NOMO-1 (cell line): ENCODE measurements at regions not wholly inside any gene's neighbourhood (a gene's known extent, or its start where the extent isn't known, plus 50 kb on each side); places are given as distances from the start of the nearest gene placed in this dataset.

ENCODE experiments used
- DNase-seq, 2 experiments: peaks; one replicate each; lab custom pipeline; 2025; ENCODE audit not compliant: unreplicated experiment in 2 of 2; lab: John Stamatoyannopoulos, UW

DNA sequence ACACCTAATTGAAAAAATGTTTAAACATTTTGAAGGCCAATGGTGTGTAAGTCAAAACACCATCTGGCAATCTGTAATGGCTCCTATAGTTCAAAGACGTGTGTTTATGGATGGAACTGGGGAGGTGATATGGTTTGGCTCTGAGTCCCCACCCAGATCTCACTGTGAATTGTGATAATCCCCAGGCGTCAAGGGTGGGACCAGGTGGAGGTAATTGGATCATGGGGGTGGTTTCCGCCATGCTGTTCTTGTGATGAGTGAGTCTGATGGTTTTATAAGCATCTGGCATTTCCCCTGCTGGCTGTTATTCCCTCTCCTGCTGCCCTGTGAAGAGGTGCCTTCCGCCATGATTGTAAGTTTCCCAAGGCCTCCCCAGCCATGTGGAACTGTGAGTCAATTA lies 52.2 kb downstream of the ADRA2C start:
- DNase-seq: no peak

DNA sequence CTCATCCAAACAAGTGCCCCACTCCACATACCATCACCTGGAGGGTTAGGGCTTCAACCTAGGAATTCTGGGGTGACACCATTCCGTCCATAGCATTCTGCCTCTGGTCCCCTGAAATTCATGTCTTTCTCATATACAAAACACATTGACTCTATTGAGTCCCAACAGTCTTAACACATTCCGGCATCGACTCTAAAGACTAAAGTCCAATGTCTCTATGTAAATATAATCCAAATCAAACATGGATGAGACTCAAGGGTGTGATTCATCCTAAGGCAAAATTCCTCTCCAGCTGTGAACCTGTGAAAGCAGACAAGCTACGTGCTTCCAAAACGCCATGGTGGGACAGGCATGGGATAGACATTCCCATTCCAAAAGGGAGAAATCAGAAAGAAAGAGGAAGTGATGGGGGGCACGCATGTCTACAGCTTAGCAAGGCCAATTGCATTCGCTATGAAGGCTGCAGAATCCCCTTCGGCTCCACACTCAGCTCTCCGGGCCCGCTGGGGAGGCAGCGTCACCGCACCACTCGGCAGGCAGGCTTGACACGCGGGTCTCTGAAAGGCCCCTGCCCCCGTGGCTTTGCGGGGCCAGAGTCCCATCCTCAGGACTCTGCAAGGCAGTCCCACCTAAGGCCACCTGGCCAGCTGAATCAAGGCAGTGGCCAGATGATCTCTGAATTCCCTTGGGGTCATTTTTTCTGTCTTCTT lies 53.2 kb downstream of the ADRA2C start:
- no peak for DNase-seq

DNA sequence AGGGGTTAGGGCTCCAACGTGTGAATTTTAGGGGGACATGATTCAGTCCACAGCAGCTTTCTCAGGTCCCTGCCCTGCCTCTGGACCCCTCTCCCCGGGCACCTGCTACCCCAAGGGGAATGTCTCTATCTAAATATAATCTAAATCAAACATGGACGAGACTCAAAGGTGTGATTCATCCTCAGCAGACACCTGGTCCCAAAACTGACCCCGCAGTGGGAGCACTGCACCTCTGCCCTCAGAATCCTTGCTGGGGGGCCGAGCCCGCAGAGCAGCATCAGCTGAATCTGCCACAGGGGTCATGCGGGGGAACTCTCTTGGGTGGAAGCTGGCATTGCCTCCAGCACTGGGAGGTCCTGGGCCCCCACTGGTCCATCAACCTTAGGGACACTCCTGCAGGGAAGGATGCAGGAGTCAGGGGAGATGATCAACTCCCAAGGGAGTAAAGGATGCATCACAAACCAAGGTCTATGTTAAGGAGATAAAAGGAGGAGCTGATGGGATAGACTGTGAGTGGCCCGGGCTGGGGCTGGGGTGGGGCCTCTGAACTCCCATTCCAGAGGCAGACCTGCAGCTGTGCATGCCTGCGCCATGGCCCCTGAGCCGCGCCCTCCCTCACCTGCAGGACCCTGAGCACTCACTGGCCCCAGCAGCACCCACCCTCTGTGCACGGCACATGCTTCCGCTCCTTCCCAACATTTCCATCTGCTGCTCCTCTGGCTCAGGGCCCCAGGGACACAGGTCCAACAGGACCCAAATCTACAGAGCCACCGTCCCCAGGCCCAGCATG lies 54.0 kb downstream of the ADRA2C start:
- DNase-seq: no peak

GRCh38 chr4:3820806-3821579 lies 54.8 kb downstream of the ADRA2C start:
- no peak for DNase-seq

- DNase-seq: no peak
Observed at GRCh38 chr4:3821580-3822229, 55.5 kb downstream of the ADRA2C start.

DNA sequence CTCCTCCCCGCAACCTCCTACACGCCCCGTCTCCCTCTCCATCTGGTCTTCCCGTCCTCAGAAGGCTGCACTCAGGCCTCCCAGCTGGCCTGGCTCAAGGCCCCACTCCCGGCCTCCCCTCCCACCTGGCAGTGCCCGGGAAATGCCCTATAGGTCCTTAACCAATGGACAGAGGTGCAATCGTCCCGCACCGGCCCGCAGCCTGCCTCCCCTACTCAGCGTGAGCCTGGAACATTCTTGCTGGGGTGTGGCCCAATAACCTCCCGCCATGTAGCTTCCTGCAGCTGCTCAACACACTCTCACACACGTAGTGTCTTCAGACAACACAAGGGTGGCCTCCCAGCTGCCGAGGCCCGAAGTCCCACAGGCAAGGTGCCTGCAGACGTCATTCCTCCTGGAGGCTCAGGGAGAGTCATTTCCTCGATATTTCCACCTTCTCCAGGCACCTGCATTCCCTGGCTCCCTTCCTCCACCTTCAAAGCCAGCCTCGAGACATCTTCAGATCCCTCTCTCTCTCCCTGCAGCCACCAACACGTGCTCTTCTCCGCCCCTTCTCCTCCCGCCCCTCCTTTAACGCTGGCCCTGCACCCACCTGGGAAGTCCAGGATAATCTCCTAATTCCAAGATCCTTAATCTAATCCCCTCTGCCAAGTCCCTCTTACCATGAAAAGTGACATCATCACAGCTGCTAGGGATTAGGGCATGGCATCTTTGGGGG lies 56.2 kb downstream of the ADRA2C start:
- DNase-seq: no peak

GRCh38 chr4:3823496-3824341 lies 57.5 kb downstream of the ADRA2C start:
- DNase-seq: no peak

- no peak for DNase-seq
Observed at GRCh38 chr4:3824521-3825270, 58.5 kb downstream of the ADRA2C start.

- DNase-seq: no peak
Observed at GRCh38 chr4:3825530-3825929, 59.3 kb downstream of the ADRA2C start.

- no peak for DNase-seq
Observed at GRCh38 chr4:3826247-3827172, 60.3 kb downstream of the ADRA2C start.

DNA sequence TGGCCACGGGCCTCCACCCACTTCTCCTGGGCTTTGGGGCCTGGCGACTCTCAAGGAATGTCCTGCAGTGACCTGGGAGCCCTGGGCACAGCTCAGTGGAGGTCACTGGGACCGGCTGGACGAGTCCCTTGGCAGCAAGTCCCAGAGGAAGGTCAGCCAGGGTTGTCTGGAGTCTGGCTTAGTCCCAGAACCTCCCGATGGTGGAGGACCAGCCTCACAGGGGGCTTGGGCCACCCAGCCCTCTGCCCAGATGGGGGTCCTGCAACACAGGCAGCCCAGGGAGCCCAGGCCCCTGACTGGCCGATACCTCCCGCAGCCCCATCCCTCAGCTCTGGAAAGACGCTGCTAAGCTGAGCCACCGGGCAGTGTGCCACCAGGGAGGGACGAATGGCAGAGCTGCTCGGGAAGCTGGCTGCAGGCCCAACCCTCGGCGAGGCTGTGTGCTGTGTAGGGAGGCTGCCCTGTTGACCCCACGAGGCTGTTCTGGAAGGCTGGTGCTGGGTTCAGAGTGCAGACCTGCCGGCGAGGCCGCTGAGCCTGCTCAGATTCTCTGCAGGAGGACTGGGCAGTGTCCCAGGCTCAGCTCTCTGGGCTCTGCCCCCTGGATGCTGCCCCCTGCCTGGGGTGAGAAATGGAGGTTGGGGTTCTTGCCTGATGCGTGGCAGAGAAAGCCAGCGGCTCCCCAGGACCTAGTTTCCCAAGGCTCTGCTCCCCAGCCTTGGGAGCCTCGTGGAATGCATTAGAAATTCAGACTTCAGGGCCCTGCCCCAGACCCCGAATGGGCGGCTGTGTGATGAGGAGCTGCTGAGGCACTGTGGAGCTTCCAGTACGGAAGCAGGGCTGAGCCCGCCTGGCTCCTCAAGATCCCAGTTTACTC lies 61.7 kb downstream of the ADRA2C start:
- no peak for DNase-seq

DNA sequence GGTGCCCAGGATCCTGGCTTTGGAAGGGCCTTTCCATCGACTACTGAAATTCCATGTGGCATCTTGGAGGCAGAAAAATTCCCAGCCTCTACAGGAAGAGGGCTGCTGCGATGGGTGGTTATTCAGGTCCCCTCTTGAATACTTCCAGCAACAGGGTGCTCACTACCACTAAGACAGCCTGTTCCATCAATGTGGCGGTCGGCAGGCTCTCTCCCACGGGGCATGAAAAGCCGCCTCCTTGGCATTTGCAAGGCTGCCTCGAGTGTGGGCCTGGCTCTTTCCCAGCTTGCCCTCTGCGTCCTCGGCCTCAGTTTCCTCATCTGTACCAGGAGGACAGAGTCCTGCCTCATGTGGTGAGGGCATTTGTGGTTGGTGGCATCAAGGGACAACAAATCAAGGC lies 62.4 kb downstream of the ADRA2C start:
- DNase-seq: no peak

DNA sequence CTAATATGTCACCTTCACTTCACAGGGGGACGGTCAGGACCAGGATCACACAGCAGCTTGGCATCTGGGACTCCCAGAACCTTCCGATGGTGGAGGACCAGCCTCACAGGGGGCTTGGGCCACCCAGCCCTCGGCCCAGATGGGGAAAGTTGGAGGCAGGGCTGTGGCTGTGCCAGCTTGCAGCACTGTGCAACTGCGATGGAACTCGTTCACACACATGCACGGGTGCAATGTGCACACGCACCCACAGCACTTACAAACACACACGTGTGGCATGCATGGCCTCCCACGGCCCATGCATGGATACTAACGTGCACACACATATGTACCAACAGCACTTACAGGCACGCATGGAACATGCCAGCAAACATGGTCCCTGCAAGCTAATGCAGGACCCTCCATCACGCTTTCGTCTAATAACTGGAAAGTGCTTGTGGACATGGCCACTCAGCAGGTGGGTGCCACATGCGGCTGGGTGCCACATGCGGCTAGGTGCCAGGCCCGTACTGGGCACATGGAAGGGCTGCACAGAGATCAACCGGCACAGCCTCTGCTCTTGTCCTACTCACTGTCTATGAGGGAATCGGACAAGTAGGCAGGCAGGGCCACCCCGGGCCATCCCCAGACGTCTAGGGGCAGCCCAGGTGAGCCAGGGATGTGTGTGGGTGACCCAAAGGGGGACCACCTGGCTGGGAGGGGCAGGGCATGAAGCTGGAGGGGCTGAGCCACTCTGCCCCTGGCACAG lies 63.2 kb downstream of the ADRA2C start:
- no peak for DNase-seq

DNA sequence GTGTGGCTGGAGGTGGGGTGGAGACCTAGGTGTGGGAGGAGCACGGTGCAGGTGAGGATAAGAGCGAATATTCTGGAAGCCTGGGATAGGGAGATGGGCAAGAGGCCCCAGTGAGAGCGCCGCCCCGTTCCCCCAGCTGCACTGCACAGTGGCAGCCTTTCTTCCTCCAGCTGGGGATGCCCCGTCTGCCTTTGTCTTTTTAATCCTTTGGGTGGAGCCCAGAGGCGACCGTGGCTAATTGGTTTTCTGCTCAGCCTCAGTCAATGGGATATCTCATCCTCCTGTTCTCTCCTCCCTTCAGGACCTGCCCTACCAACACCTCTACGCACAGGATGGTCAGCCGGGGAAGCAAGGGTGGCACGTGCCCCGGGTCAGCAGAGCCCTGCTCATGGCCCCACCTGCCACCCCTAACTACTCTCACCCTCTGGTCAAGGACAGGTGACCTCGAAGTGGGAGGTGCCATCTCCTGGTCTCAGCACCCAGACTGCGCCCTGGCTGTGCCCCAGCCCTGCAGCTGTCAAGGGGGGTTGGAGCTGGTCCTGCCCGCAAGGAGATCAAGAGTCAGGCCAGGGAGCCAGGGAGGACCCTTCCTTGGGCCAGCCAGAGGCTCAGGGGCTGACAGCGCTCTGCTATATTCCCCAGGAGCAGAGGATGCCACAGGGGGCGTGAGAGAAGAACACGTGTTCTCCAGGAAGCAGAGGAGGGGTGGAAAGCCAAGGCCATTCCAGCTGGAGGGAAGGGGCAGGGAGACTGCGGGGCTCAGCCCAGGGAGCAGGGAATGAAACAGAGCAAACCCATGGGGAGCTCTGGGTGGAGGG lies 64.0 kb downstream of the ADRA2C start:
- DNase-seq: no peak

GRCh38 chr4:3830774-3831528 lies 64.8 kb downstream of the ADRA2C start:
- no peak for DNase-seq
